Activated naive CD8-positive, alpha-beta T cell treated with anti-CD3 and anti-CD28 coated beads, Interleukin-2, amount 10 ng/mL, durations not matched to agents 7 days and 5 days (primary cell): ENCODE measurements at regions not wholly inside any gene's neighbourhood (a gene's known extent, or its start where the extent isn't known, plus 50 kb on each side); places are given as distances from the start of the nearest gene placed in this dataset.

ENCODE experiments used
- ATAC-seq: fragments of 150-1000 bp; cut with Tn5 transposase; one replicate; pipeline ENCODE4 v1.10.0; 2021; ENCODE audit warnings: low read depth, moderate library complexity
- POLR2A ChIA-PET: fragments of 350-600 bp; sonication (Branson Sonifier 250); formaldehyde crosslinking; loops from one replicate; lab custom pipeline; 2021; ENCODE audit warnings: antibody characterized with exemption; lab: Charles Lee
- DNase-seq: peaks from one replicate; pipeline ENCODE4 v3.0.0; 2021
- H3K27ac Mint-ChIP-seq: one replicate; pipeline ENCODE4 v1.8.0; 2022; ENCODE audit warnings: mild to moderate bottlenecking, mixed read lengths
- H3K27me3 Mint-ChIP-seq: one replicate; pipeline ENCODE4 v1.8.0; 2022; ENCODE audit warnings: mild to moderate bottlenecking, moderate library complexity, mixed read lengths
- H3K36me3 Mint-ChIP-seq: one replicate; pipeline ENCODE4 v1.8.0; 2021; ENCODE audit warnings: mild to moderate bottlenecking, mixed read lengths
- H3K4me1 Mint-ChIP-seq: one replicate; pipeline ENCODE4 v1.8.0; 2021; ENCODE audit warnings: mixed read lengths
- H3K4me3 Mint-ChIP-seq: one replicate; pipeline ENCODE4 v1.8.0; 2022; ENCODE audit warnings: mild to moderate bottlenecking, moderate library complexity, mixed read lengths
- H3K9me3 Mint-ChIP-seq: one replicate; pipeline ENCODE4 v1.8.0; 2021; ENCODE audit warnings: mixed read lengths

DNA sequence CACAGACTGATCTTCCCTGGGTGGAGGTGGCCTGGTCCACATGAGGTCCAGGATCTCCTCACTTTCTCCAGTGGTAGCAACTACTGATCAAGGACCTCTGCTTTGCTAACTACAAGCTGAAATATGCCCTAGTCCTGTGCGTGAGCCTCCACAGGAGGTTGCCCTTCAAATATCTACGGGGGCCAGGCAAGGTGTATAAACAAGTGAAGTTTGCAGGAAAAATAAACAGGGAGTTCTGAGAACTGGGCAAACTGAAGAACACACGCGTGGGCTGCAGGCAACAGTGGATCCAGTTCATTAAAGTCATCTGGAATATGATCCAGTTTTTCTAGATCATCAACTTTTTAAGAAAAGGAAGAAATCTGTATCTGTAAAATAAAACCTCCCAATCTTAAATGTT is 167.5 kb upstream of the NR3C1 start:
- Mint-ChIP-seq H3K4me3 (no peak overlapping the region), H3K27me3 (no peaks in the 10 kb centered on the region), H3K36me3 (no peaks in the 10 kb centered on the region), H3K9me3 (no peaks in the 10 kb centered on the region), H3K27ac (no peak overlapping the region), H3K4me1 (no peaks in the 10 kb centered on the region)
- ATAC-seq, result no peak
- no peak for DNase-seq
- POLR2A ChIA-PET, result interaction anchor here (0.7 kb wide), 1 partner anchor 536 kb away, joined by 3 read pairs; no protein-coding TSS in a partner anchor

DNA sequence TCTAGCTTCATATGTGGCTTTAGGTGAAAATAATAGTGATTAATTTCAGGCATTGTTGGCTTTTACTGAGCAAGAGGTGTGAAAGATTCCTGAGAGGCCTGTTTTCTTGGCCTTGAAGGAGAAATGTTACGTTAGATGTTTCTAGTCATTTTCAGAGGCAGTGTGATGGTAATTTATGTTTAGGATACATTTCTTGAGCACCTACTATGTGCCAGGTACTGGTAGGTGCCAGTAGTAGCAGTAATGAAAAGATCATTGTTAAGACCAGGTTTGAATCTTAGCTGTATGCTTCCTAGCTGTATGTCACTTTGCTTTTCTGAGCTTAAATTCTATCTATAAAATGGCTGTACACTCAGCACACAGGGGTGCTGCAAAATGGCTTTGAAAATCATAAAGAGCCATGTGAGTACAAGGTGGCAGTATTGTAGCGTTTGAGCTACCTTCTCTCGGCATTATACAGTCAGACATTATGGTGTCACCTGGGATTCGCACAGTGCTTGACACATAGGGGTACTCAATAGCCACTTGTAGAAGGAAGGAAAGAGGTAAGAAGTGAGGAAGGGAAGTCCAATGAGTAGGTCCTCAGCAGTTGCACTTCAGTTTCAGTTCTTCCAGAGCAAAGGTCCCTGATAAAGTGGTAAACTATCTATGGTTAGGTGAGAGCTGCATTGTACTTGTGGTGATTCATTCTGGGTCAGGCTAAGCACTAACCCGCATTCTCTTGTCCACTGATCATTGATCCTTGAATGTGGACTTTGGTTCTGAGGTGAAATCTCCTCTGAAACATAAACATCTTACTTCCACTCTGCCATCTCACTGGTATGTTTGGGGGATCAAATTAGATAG is 166.5 kb upstream of the NR3C1 start:
- Mint-ChIP-seq H3K27ac (no peak overlapping the region), H3K27me3 (no peaks in the 10 kb centered on the region), H3K36me3 (no peaks in the 10 kb centered on the region), H3K4me3 (no peak overlapping the region), H3K9me3 (no peaks in the 10 kb centered on the region), H3K4me1 (no peaks in the 10 kb centered on the region)
- DNase-seq, result no peak
- ATAC-seq, result no peak
- POLR2A ChIA-PET, result no interaction called here

DNA sequence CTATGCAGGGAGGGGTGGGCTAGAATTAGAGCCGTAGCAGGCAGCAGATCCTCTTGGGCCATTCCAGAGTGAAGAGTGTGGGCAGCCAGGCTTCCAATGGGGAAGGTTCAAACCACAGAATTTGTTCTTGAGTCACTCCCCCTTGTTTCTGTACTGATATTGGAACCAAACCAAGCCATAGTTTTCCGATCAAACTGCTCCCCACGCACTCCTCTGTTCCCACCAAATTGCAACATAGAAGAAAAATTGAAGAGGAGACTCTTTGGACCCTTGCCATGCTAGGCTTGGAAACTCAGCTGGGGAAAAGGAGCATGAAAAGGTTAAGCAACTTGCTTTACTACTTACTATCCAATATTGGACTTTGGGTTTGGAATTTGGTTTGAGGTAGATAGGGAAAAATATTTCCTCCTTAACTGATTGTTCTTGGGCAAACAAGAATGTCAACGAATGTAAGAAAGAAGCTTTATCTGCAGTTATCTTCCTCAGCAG is 165.8 kb upstream of the NR3C1 start:
- H3K27me3 Mint-ChIP-seq, result no peaks in the 10 kb centered on the region
- H3K27ac Mint-ChIP-seq, result peak overlapping the region; percentile 24
- ATAC-seq, result no peak
- H3K9me3 Mint-ChIP-seq, result no peaks in the 10 kb centered on the region
- POLR2A ChIA-PET, result no interaction called here
- no peak overlapping the region for H3K4me3 Mint-ChIP-seq
- DNase-seq, result no peak
- H3K36me3 Mint-ChIP-seq, result no peaks in the 10 kb centered on the region
- no peaks in the 10 kb centered on the region for H3K4me1 Mint-ChIP-seq

DNA sequence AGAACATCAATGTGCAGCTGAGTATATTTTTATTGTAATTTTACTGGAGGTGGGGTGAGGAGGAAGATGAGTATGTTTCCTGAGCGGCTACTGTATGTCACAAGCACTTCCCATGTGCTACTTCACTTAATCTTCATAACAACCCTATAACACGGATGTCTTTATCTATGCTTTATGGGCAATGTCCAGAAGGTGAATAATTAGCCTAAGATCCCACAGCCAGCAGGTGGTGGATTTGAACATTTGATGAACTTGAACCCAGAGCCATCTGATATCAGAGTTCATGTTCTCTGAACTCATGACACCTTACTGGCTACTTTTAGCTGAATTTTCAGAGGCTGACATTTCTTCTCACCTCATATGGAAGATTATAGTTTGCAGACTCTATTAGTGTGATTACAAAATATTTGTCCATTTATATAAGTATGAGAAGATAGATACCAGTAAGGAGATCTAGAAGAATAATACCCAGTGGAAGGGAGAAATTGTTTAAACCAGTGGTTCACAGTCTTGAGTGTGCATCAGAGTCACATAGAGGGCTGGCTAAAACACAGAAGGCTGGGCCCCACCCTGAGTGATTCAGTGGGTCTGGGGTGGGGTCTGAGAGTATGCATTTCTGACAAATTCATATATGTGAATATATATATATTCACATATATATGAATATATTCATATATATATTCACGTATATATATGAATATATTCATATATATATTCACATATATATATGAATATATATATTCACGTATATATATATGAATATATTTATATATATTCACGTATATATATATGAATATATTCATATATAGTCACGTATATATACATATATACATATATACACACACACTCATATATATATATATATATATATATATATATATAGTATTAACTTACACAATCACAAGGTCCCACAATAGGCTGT is 164.4 kb upstream of the NR3C1 start:
- ATAC-seq (no peak), DNase-seq (no peak)
- Mint-ChIP-seq H3K27me3 (no peaks in the 10 kb centered on the region), H3K27ac (no peak overlapping the region), H3K4me1 (no peaks in the 10 kb centered on the region), H3K36me3 (no peaks in the 10 kb centered on the region), H3K9me3 (no peaks in the 10 kb centered on the region), H3K4me3 (no peak overlapping the region)
- POLR2A ChIA-PET, result no interaction called here

DNA sequence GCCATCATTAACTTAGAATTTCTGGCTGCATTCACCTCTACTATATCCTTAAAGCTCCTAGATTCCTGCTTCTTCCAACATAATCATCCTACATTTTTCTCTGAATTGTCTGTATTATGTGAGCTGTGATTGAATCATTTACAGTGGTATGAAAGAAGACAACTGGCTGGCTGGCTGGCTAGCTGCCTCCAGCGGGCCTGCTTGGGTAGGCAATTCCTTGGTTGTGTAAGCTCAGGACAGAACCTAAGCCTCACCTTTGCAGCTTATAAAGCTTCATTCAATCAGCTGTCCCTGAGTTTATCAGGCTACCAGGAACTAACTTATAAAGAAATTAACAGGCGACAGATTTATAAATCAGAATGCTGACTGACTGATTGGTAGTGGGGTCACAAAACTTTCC is 162.7 kb upstream of the NR3C1 start:
- Mint-ChIP-seq H3K4me3 (no peak overlapping the region), H3K36me3 (no peaks in the 10 kb centered on the region), H3K27ac (no peak overlapping the region), H3K27me3 (no peaks in the 10 kb centered on the region), H3K4me1 (no peaks in the 10 kb centered on the region), H3K9me3 (no peaks in the 10 kb centered on the region)
- POLR2A ChIA-PET, result no interaction called here
- ATAC-seq, result no peak
- DNase-seq, result no peak

DNA sequence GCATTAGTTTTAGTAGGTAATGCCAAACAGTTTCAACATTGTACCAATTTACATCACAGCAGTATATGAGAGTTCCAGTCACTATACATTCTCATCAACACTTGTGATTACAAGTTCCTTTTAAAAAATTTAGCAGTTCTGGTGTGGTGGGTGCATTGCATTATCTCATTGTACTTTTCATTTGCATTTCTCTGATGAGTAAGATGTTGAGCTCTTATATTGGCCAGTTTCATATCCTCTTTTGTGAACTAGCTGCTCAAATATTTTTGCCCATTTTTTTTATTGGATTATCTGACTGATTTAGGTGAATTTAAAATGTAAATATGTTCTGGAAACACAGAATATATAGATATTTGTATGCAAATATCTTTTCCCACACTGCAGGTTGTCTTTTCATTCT is 160.9 kb upstream of the NR3C1 start:
- ATAC-seq (no peak), DNase-seq (no peak)
- Mint-ChIP-seq H3K27ac (no peak overlapping the region), H3K27me3 (no peaks in the 10 kb centered on the region), H3K36me3 (no peaks in the 10 kb centered on the region), H3K4me1 (no peaks in the 10 kb centered on the region), H3K9me3 (no peaks in the 10 kb centered on the region), H3K4me3 (no peak overlapping the region)
- POLR2A ChIA-PET, result no interaction called here

DNA sequence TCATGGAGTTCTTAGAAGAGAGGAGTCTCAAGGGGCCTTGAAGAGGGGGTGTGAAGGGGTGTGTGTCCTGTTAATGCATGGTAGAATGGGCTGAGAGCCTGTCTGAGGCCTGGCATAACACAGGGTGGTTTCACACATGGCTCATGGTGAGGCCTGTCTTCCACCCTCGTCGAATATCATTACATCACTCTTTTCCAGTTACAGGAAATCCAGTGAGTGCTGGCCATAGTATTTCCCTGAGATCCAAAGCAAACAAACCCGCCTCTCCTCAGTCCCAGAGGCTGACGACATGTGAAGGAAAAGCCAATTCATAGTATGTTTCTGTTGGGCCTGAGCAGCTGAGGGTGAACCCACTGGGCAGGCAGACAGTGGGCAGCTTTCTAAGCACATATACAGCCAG is 159.4 kb upstream of the NR3C1 start:
- peaks cover 1% of the 10 kb centered on the region for H3K4me1 Mint-ChIP-seq
- DNase-seq, result no peak
- no peaks in the 10 kb centered on the region for H3K36me3 Mint-ChIP-seq
- POLR2A ChIA-PET, result no interaction called here
- H3K27me3 Mint-ChIP-seq, result no peaks in the 10 kb centered on the region
- ATAC-seq, result no peak
- no peak overlapping the region for H3K27ac Mint-ChIP-seq
- no peaks in the 10 kb centered on the region for H3K9me3 Mint-ChIP-seq
- H3K4me3 Mint-ChIP-seq, result no peak overlapping the region

DNA sequence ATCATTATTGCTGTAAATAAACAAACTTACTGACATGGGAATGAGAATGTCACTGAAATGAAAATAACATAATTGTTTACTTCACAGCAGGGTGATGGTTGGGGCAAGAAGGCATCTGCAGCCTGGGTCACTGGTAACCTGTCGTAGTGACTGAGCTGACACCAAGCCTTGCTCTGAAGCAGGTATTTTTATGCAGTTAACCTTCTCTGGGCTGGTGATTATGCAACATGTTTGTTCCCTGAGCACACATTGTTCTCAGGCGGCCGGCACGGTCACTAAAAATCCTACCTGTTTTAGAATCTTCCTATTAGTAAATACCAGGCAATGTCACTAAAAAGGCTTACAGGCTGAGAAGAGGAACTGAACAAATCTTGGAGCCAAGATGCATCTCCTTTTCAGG is 157.7 kb upstream of the NR3C1 start:
- Mint-ChIP-seq H3K9me3 (no peaks in the 10 kb centered on the region), H3K27me3 (no peaks in the 10 kb centered on the region), H3K4me3 (no peak overlapping the region), H3K27ac (no peak overlapping the region), H3K4me1 (peaks cover 2% of the 10 kb centered on the region), H3K36me3 (no peaks in the 10 kb centered on the region)
- DNase-seq (no peak), ATAC-seq (no peak)
- POLR2A ChIA-PET, result no interaction called here

DNA sequence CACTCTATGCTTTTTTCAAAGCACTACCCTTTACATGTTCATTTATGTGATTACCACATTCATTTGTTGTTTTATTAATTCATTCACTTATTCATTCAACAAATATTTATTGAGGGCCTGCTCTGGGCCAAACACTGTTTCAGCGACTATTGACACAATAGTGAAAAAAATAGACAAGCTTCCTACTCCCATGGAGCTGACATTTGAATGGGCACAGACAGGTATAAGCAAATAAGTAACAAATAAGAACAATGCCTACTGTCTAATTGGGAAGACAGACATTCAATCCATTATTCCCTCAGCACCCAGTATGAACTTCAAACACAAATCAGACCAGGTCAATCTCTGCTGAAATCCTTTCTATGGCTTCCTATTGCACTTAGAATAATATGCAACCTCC is 156.9 kb upstream of the NR3C1 start:
- H3K4me1 Mint-ChIP-seq, result peaks cover 2% of the 10 kb centered on the region
- ATAC-seq (no peak), DNase-seq (no peak)
- POLR2A ChIA-PET, result no interaction called here
- no peaks in the 10 kb centered on the region for H3K36me3 Mint-ChIP-seq
- no peaks in the 10 kb centered on the region for H3K27me3 Mint-ChIP-seq
- H3K4me3 Mint-ChIP-seq, result no peak overlapping the region
- H3K9me3 Mint-ChIP-seq, result no peaks in the 10 kb centered on the region
- H3K27ac Mint-ChIP-seq, result no peak overlapping the region

DNA sequence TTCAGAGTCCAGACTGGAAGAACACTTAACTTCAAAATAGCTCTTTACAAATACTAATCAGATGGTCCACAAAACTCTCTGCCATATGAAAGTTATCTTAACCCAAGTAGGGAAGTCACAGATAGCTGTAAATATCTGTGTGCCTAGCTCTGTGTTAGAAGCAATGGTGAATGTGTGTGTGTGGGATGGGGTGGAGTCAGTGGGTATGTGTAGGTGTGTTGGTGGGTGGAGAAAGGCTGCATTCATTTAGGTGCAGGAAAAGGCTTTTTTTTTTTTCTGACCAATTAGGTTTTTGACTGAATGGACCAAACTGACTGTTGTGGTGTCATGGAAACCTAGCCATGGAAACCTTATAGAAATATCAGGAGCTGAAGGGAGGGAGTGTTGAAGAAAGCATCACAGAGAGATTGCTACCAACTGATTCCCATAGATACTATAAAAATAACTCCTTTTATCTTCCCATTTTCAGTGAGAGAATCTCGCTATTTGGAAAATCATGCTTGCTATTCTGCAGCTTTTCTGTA is 156.2 kb upstream of the NR3C1 start:
- Mint-ChIP-seq H3K4me3 (no peak overlapping the region), H3K4me1 (peaks cover 2% of the 10 kb centered on the region), H3K36me3 (no peaks in the 10 kb centered on the region), H3K9me3 (no peaks in the 10 kb centered on the region), H3K27me3 (no peaks in the 10 kb centered on the region), H3K27ac (no peak overlapping the region)
- ATAC-seq (no peak), DNase-seq (no peak)
- POLR2A ChIA-PET, result no interaction called here

DNA sequence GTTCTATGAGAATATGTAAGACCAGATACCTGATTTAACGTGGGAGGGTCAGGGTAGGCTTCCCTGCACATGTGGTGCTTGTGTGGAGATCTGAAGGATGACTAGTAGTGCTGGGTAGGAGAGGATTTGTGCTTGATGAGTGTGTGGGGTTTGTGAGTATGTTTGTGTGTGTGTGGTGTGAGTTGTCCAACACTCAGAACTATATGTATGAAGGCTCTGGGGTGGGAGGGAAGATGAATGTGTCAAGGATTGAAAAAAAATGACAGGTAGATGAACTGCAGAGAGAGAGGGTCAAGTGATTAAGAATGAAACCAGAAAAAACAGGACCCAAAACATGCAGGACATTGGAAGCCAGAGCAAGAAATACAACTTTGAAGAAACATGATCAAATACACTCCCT is 154.6 kb upstream of the NR3C1 start:
- Mint-ChIP-seq H3K27me3 (no peaks in the 10 kb centered on the region), H3K36me3 (no peaks in the 10 kb centered on the region), H3K27ac (no peak overlapping the region), H3K4me3 (no peak overlapping the region), H3K9me3 (no peaks in the 10 kb centered on the region), H3K4me1 (peaks cover 2% of the 10 kb centered on the region)
- POLR2A ChIA-PET, result no interaction called here
- no peak for DNase-seq
- ATAC-seq, result no peak

DNA sequence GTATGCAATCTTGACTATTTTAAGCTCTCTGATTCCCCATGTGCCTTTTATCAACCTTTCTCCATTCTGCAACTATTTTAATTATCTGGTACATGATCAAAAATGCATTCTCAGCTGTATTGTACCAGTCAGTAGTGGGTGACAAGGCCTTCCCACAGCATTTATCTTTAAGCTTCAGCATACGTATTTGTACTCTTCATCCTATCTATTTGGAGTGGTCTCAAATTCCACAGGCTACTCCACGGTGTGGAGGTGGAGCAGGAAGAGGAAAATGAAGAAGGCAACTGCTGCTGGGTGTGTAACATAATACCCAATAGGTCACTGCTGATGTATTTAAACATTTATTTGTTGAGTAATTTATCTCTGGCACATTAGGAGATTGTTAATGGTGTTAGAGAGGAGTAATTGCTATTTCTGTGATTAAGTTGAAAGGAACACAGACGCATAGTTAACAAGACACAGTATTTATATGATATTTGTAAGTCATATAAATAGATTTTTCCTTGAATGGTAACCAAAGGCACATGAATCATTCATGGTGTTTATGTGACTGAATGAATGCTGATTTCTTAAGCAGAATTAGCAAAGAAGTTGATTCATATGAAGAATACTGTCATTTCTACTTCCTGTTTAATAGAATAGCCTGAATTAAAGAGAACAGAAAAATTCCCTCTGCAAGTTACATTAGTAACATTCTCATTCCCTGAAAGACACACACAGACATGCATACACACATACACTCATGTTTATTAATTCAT is 153.8 kb upstream of the NR3C1 start:
- DNase-seq (no peak), ATAC-seq (no peak)
- Mint-ChIP-seq H3K27ac (no peak overlapping the region), H3K4me1 (peaks cover 2% of the 10 kb centered on the region), H3K27me3 (no peaks in the 10 kb centered on the region), H3K9me3 (no peaks in the 10 kb centered on the region), H3K4me3 (no peak overlapping the region), H3K36me3 (no peaks in the 10 kb centered on the region)
- POLR2A ChIA-PET, result no interaction called here

DNA sequence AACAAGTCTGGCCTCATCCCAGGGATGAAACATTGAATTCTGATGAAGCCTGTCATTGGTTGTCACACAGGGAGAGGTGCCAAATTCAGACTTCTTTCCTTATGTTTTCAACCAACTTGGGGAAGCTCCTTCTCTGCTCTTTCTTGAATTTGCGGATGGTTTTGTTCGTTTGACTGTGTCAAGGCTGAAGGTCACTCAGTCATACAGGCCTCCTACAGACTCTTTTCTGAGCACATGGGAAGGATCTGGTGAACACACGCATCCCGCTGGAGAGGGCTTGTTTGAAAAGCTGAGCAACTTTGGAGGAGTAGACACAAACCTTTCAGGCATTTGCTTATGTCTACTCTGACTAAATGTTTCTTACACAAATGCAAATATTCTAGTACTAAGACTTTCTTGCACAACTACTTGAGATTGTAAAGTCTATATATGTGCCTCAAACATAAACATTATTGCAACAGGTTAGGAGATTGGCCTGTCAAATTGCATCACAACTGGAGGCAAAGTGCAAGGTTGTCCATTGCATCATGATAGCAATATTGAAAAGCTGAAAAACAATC is 151.5 kb upstream of the NR3C1 start:
- H3K36me3 Mint-ChIP-seq, result no peaks in the 10 kb centered on the region
- H3K27me3 Mint-ChIP-seq, result peaks cover 5% of the 10 kb centered on the region
- POLR2A ChIA-PET, result no interaction called here
- peaks cover 2% of the 10 kb centered on the region for H3K4me1 Mint-ChIP-seq
- DNase-seq, result no peak
- H3K4me3 Mint-ChIP-seq, result no peak overlapping the region
- no peak for ATAC-seq
- no peak overlapping the region for H3K27ac Mint-ChIP-seq
- no peaks in the 10 kb centered on the region for H3K9me3 Mint-ChIP-seq
